Loucy (cell line): ENCODE measurements at regions not wholly inside any gene's neighbourhood (a gene's known extent, or its start where the extent isn't known, plus 50 kb on each side); places are given as distances from the start of the nearest gene placed in this dataset.
A peak's percentile ranks its signal among the peaks of the same experiment; 100 is the strongest.

ENCODE experiments used
- H2AFZ ChIP-seq: fragments of 200-600 bp; sonication (generic); 2 replicates; pipeline ENCODE4 v1.6.0; 2016; ENCODE audit warnings: antibody characterized with exemption, mild to moderate bottlenecking, low read length, moderate library complexity
- H3F3A ChIP-seq: fragments of 200-600 bp; 2 replicates; pipeline ENCODE4 v1.6.0; 2016; ENCODE audit warnings: antibody characterized with exemption, low read depth, mild to moderate bottlenecking
- H3K27me3 ChIP-seq: fragments of 200-600 bp; sonication (generic); 2 replicates; pipeline ENCODE4 v1.6.1; 2014; ENCODE audit warnings: low read length, mild to moderate bottlenecking; ENCODE audit not compliant: insufficient read depth, poor library complexity, severe bottlenecking
- H3K36me3 ChIP-seq: fragments of 200-600 bp; sonication (generic); 2 replicates; pipeline ENCODE4 v1.6.1; 2016; ENCODE audit warnings: low read length; ENCODE audit not compliant: insufficient read depth
- H3K4me1 ChIP-seq: fragments of 200-600 bp; sonication (generic); 2 replicates; pipeline ENCODE4 v1.5.1; 2014; ENCODE audit warnings: low read length, mild to moderate bottlenecking; ENCODE audit not compliant: insufficient read depth, poor library complexity, severe bottlenecking
- H3K4me2 ChIP-seq: fragments of 200-600 bp; sonication (generic); 2 replicates; pipeline ENCODE4 v1.6.0; 2014; ENCODE audit warnings: antibody characterized with exemption, low read length, low read depth, mild to moderate bottlenecking; ENCODE audit not compliant: poor library complexity, severe bottlenecking
- H3K4me3 ChIP-seq: fragments of 200-600 bp; sonication (generic); 2 replicates; pipeline ENCODE4 v1.5.1; 2014; ENCODE audit warnings: low read length, mild to moderate bottlenecking, mixed read lengths; ENCODE audit not compliant: poor library complexity, severe bottlenecking
- H3K79me2 ChIP-seq: fragments of 200-600 bp; sonication (generic); 2 replicates; pipeline ENCODE4 v1.6.1; 2014; ENCODE audit warnings: low read length; ENCODE audit not compliant: insufficient read depth
- H3K9ac ChIP-seq: fragments of 200-600 bp; sonication (generic); 2 replicates; pipeline ENCODE4 v1.6.0; 2014; ENCODE audit warnings: mild to moderate bottlenecking, low read depth, low read length, moderate library complexity; ENCODE audit not compliant: poor library complexity, severe bottlenecking
- H3K9me2 ChIP-seq: fragments of 200-600 bp; sonication (generic); replicated peaks from 2 replicates; pipeline ENCODE4 v1.6.1; 2016; ENCODE audit warnings: low read depth, low read length, mixed read lengths
- H3K9me3 ChIP-seq: fragments of 200-600 bp; sonication (generic); 2 replicates; pipeline ENCODE4 v1.6.1; 2014; ENCODE audit warnings: mild to moderate bottlenecking, antibody characterized with exemption, low read length, low read depth; ENCODE audit not compliant: insufficient read depth
- H4K20me1 ChIP-seq: fragments of 200-600 bp; sonication (generic); 2 replicates; pipeline ENCODE4 v1.6.0; 2014; ENCODE audit warnings: antibody characterized with exemption, low read length, mild to moderate bottlenecking; ENCODE audit not compliant: insufficient read depth, poor library complexity, severe bottlenecking
- CTCF ChIP-seq: fragments of 200-600 bp; sonication (generic); conservative IDR thresholded peaks from 2 replicates; pipeline ENCODE4 v1.5.1; 2014; ENCODE audit warnings: mild to moderate bottlenecking, antibody characterized with exemption, low read length
- EZH2phosphoT487 ChIP-seq: fragments of 200-600 bp; IDR thresholded peaks from 2 replicates; pipeline ENCODE4 v1.6.1; 2018; ENCODE audit warnings: antibody characterized with exemption, mild to moderate bottlenecking, moderate library complexity, borderline replicate concordance

GRCh38 chr9:20041697-20042081, 252.9 kb upstream of the SLC24A2 start:
- H3K4me2 ChIP-seq, result no peak overlapping the region
- no peaks in the 10 kb centered on the region for H3F3A ChIP-seq

GRCh38 chr9:20040991-20041696, 252.3 kb upstream of the SLC24A2 start:
- H2AFZ ChIP-seq, result 0 out of 2 replicates have a peak overlapping the region, but pooled peaks have one; percentile 31
- no peaks in the 10 kb centered on the region for H3K36me3 ChIP-seq

More at GRCh38 chr9:20041697-20042081, 252.9 kb upstream of the SLC24A2 start:
- no peak overlapping the region for H3K9ac ChIP-seq
- peak overlapping the region; percentile 32; the same call in 1 of the 2 replicates for H2AFZ ChIP-seq
- no peaks in the 10 kb centered on the region for H3K27me3 ChIP-seq
- no peaks in the 10 kb centered on the region for H3K36me3 ChIP-seq
- H3K4me3 ChIP-seq, result no peak overlapping the region
- no peak for TF ChIP-seq CTCF
- TF ChIP-seq EZH2phosphoT487, result no peak
- no peaks in the 10 kb centered on the region for H3K9me3 ChIP-seq
- H3K9me2 ChIP-seq, result no peaks in the 10 kb centered on the region
- no peaks in the 10 kb centered on the region for H4K20me1 ChIP-seq
- no peaks in the 10 kb centered on the region for H3K79me2 ChIP-seq
- H3K4me1 ChIP-seq, result peaks cover 27% of the 10 kb centered on the region

GRCh38 chr9:20037699-20038098, 248.9 kb upstream of the SLC24A2 start:
- no peaks in the 10 kb centered on the region for H4K20me1 ChIP-seq
- no peak overlapping the region for H3K9ac ChIP-seq
- H3K27me3 ChIP-seq, result no peaks in the 10 kb centered on the region
- H2AFZ ChIP-seq, result no peak overlapping the region
- TF ChIP-seq EZH2phosphoT487 (no peak), CTCF (no peak)
- no peaks in the 10 kb centered on the region for H3K36me3 ChIP-seq
- no peaks in the 10 kb centered on the region for H3K9me3 ChIP-seq
- H3K9me2 ChIP-seq, result no peaks in the 10 kb centered on the region
- peaks cover 15% of the 10 kb centered on the region for H3K4me1 ChIP-seq
- no peaks in the 10 kb centered on the region for H3K79me2 ChIP-seq
- H3F3A ChIP-seq, result no peaks in the 10 kb centered on the region
- no peak overlapping the region for H3K4me3 ChIP-seq
- H3K4me2 ChIP-seq, result no peak overlapping the region

More at GRCh38 chr9:20040991-20041696, 252.3 kb upstream of the SLC24A2 start:
- peaks cover 27% of the 10 kb centered on the region for H3K4me1 ChIP-seq
- no peaks in the 10 kb centered on the region for H3K79me2 ChIP-seq
- no peak overlapping the region for H3K4me2 ChIP-seq
- H4K20me1 ChIP-seq, result no peaks in the 10 kb centered on the region
- H3F3A ChIP-seq, result no peaks in the 10 kb centered on the region
- no peaks in the 10 kb centered on the region for H3K27me3 ChIP-seq
- no peaks in the 10 kb centered on the region for H3K9me2 ChIP-seq
- no peak overlapping the region for H3K9ac ChIP-seq
- H3K9me3 ChIP-seq, result no peaks in the 10 kb centered on the region
- no peak overlapping the region for H3K4me3 ChIP-seq
- TF ChIP-seq CTCF, result no peak
- TF ChIP-seq EZH2phosphoT487, result no peak
